BLaER1 treated with 17β-estradiol and CSF1 and Interleukin-3, amounts not matched to agents 10 nM and 100 nM (cell line): ENCODE measurements at regions not wholly inside any gene's neighbourhood (a gene's known extent, or its start where the extent isn't known, plus 50 kb on each side); places are given as distances from the start of the nearest gene placed in this dataset.

ENCODE experiments used
- H3K27ac ChIP-seq, 11 experiments: shearing (Covaris generic); formaldehyde crosslinking; 2 replicates each; pipeline ENCODE4 v1.8.1; 2022
- H3K27me3 ChIP-seq, 11 experiments: shearing (Covaris generic); formaldehyde crosslinking; 2 replicates each; pipeline ENCODE4 v1.8.1; 2022
- H3K36me3 ChIP-seq, 11 experiments: shearing (Covaris generic); formaldehyde crosslinking; 2 replicates each; pipeline ENCODE4 v1.8.1; 2022
- H3K4me1 ChIP-seq, 10 experiments: shearing (Covaris generic); formaldehyde crosslinking; 2 replicates each; pipeline ENCODE4 v1.8.1; 2022
- H3K4me2 ChIP-seq, 11 experiments: shearing (Covaris generic); formaldehyde crosslinking; 2 replicates each; pipeline ENCODE4 v1.8.1; 2022
- H3K4me3 ChIP-seq, 10 experiments: shearing (Covaris generic); formaldehyde crosslinking; 2 replicates each; pipeline ENCODE4 v1.8.1; 2022
- H3K9ac ChIP-seq, 11 experiments: shearing (Covaris generic); formaldehyde crosslinking; 2 replicates each; pipeline ENCODE4 v1.8.1; 2022
- H3K9me3 ChIP-seq, 11 experiments: shearing (Covaris generic); formaldehyde crosslinking; replicated peaks in 1 of 11; 2 replicates each; pipeline ENCODE4 v1.8.1; 2022
- H4K20me1 ChIP-seq, 11 experiments: shearing (Covaris generic); formaldehyde crosslinking; 2 replicates each; pipeline ENCODE4 v1.8.1; 2022
- Cebpa-rat ChIP-seq, 11 experiments: shearing (Covaris generic); IDR thresholded peaks; 2 replicates each; pipeline ENCODE4 v1.8.1; 2022

- H4K20me1 ChIP-seq = no peaks in the 10 kb centered on the region
- H3K4me1 ChIP-seq = no peaks in the 10 kb centered on the region
- peaks cover 9 to 25% (median 17%) of the 10 kb centered on the region in 11 experiments; a peak in 21 of 22 replicates for H3K9me3 ChIP-seq
- no peak overlapping the region for H3K4me3 ChIP-seq
- no peaks in the 10 kb centered on the region for H3K36me3 ChIP-seq
- no peak overlapping the region for H3K4me2 ChIP-seq
- no peak overlapping the region for H3K27ac ChIP-seq
- H3K27me3 ChIP-seq = no peaks in the 10 kb centered on the region
- no peak for TF ChIP-seq Cebpa-rat (IDR thresholded peaks at IDR 0.05)
- H3K9ac ChIP-seq = no peak overlapping the region
These were observed 351.3 kb upstream of the CAMK1G start for GRCh38 chr1:209232197-209232596.

- H3K27me3 ChIP-seq = no peaks in the 10 kb centered on the region
- no peak for TF ChIP-seq Cebpa-rat (IDR thresholded peaks at IDR 0.05)
These were observed 350.8 kb upstream of the CAMK1G start for GRCh38 chr1:209232759-209233158.

GRCh38 chr1:209235166-209235565 lies 348.3 kb upstream of the CAMK1G start:
- Histone ChIP-seq H3K36me3 (no peaks in the 10 kb centered on the region), H4K20me1 (no peaks in the 10 kb centered on the region), H3K4me1 (no peaks in the 10 kb centered on the region), H3K27me3 (no peaks in the 10 kb centered on the region), H3K9me3 (peaks cover 9 to 25% (median 17%) of the 10 kb centered on the region in 11 experiments; a peak in 21 of 22 replicates), H3K4me2 (no peak overlapping the region), H3K4me3 (no peak overlapping the region), H3K9ac (no peak overlapping the region), H3K27ac (no peak overlapping the region)
- TF ChIP-seq Cebpa-rat (IDR thresholded peaks at IDR 0.05) = no peak

More at GRCh38 chr1:209232759-209233158, 350.8 kb upstream of the CAMK1G start:
- Histone ChIP-seq H3K4me2 (no peak overlapping the region), H3K9ac (no peak overlapping the region), H3K9me3 (peaks cover 9 to 25% (median 17%) of the 10 kb centered on the region in 11 experiments; a peak in 21 of 22 replicates), H4K20me1 (no peaks in the 10 kb centered on the region), H3K36me3 (no peaks in the 10 kb centered on the region), H3K27ac (no peak overlapping the region), H3K4me3 (no peak overlapping the region), H3K4me1 (no peaks in the 10 kb centered on the region)

- no peaks in the 10 kb centered on the region for H3K36me3 ChIP-seq
- H3K9me3 ChIP-seq = no peaks in the 10 kb centered on the region
- H3K9ac ChIP-seq = no peak overlapping the region
- no peak overlapping the region for H3K4me2 ChIP-seq
- H3K27me3 ChIP-seq = no peaks in the 10 kb centered on the region
- H3K4me1 ChIP-seq = no peaks in the 10 kb centered on the region
- H3K27ac ChIP-seq = no peak overlapping the region
- no peak for TF ChIP-seq Cebpa-rat (IDR thresholded peaks at IDR 0.05)
- H3K4me3 ChIP-seq = no peak overlapping the region
- no peaks in the 10 kb centered on the region for H4K20me1 ChIP-seq
These were observed 345.2 kb upstream of the CAMK1G start for GRCh38 chr1:209238356-209238755.

- H3K27ac ChIP-seq = no peak overlapping the region
- H4K20me1 ChIP-seq = no peaks in the 10 kb centered on the region
- no peaks in the 10 kb centered on the region for H3K36me3 ChIP-seq
- no peak overlapping the region for H3K9ac ChIP-seq
- H3K27me3 ChIP-seq = no peaks in the 10 kb centered on the region
- TF ChIP-seq Cebpa-rat (IDR thresholded peaks at IDR 0.05) = no peak
- no peaks in the 10 kb centered on the region for H3K4me1 ChIP-seq
- H3K9me3 ChIP-seq = no peaks in the 10 kb centered on the region
- H3K4me3 ChIP-seq = no peak overlapping the region
- no peak overlapping the region for H3K4me2 ChIP-seq
These were observed 343.2 kb upstream of the CAMK1G start for GRCh38 chr1:209240351-209240750.

- Histone ChIP-seq H3K4me2 (no peak overlapping the region), H3K36me3 (no peaks in the 10 kb centered on the region), H3K9me3 (no peaks in the 10 kb centered on the region), H3K27me3 (no peaks in the 10 kb centered on the region), H3K4me1 (no peaks in the 10 kb centered on the region), H3K4me3 (no peak overlapping the region), H3K27ac (no peak overlapping the region), H3K9ac (no peak overlapping the region), H4K20me1 (no peaks in the 10 kb centered on the region)
- TF ChIP-seq Cebpa-rat (IDR thresholded peaks at IDR 0.05) = no peak
These were observed 342.0 kb upstream of the CAMK1G start for GRCh38 chr1:209241487-209241886.

GRCh38 chr1:209248649-209249279 lies 334.8 kb upstream of the CAMK1G start:
- no peak for TF ChIP-seq Cebpa-rat (IDR thresholded peaks at IDR 0.05)
- peak overlapping the region in 2 of 11 experiments; percentile 43 to 54; a peak in 4 of 22 replicates for H3K4me2 ChIP-seq
- no peak overlapping the region for H3K4me3 ChIP-seq
- H3K4me1 ChIP-seq = peaks cover 0 to 12% (median 0%) of the 10 kb centered on the region in 10 experiments; a peak in 7 of 20 replicates
- H3K27me3 ChIP-seq = no peaks in the 10 kb centered on the region
- H3K27ac ChIP-seq = no peak overlapping the region
- no peaks in the 10 kb centered on the region for H3K36me3 ChIP-seq
- H3K9ac ChIP-seq = no peak overlapping the region
- no peaks in the 10 kb centered on the region for H3K9me3 ChIP-seq
- H4K20me1 ChIP-seq = no peaks in the 10 kb centered on the region

GRCh38 chr1:209249280-209249670 lies 334.2 kb upstream of the CAMK1G start:
- Histone ChIP-seq H4K20me1 (no peaks in the 10 kb centered on the region), H3K27me3 (no peaks in the 10 kb centered on the region), H3K4me3 (no peak overlapping the region), H3K4me2 (peak overlapping the region in 2 of 11 experiments; percentile 43 to 54; a peak in 4 of 22 replicates), H3K9me3 (no peaks in the 10 kb centered on the region), H3K27ac (no peak overlapping the region), H3K9ac (no peak overlapping the region), H3K36me3 (no peaks in the 10 kb centered on the region), H3K4me1 (peaks cover 0 to 12% (median 0%) of the 10 kb centered on the region in 10 experiments; a peak in 7 of 20 replicates)
- TF ChIP-seq Cebpa-rat (IDR thresholded peaks at IDR 0.05) = no peak

GRCh38 chr1:209249785-209250440 lies 333.6 kb upstream of the CAMK1G start:
- H3K27ac ChIP-seq = no peak overlapping the region
- TF ChIP-seq Cebpa-rat (IDR thresholded peaks at IDR 0.05) = no peak
- no peaks in the 10 kb centered on the region for H3K9me3 ChIP-seq
- no peak overlapping the region for H3K4me3 ChIP-seq
- H3K36me3 ChIP-seq = no peaks in the 10 kb centered on the region
- H3K27me3 ChIP-seq = no peaks in the 10 kb centered on the region
- peak overlapping the region in 2 of 11 experiments; percentile 43 to 54; a peak in 3 of 22 replicates for H3K4me2 ChIP-seq
- H3K4me1 ChIP-seq = peaks cover 0 to 12% (median 0%) of the 10 kb centered on the region in 10 experiments; a peak in 7 of 20 replicates
- no peaks in the 10 kb centered on the region for H4K20me1 ChIP-seq
- no peak overlapping the region for H3K9ac ChIP-seq
